GM21717 (cell line): ENCODE measurements at regions not wholly inside any gene's neighbourhood (a gene's known extent, or its start where the extent isn't known, plus 50 kb on each side); places are given as distances from the start of the nearest gene placed in this dataset.

Experiments used
- ATAC-seq: cut with Tn5 transposase; IDR thresholded peaks from one replicate; pipeline ENCODE4 v1.9.1; 2021; ENCODE audit warnings: mild to moderate bottlenecking, moderate library complexity; ENCODE audit not compliant: unreplicated experiment

GRCh38 chr10:78502210-78502936 lies 468.7 kb downstream of the RPS24 start:
- no peak for ATAC-seq

GRCh38 chr10:78504181-78504580 lies 470.5 kb downstream of the RPS24 start:
- ATAC-seq = no peak

- no peak for ATAC-seq
Observed at GRCh38 chr10:78505657-78506056, 472.0 kb downstream of the RPS24 start.

- no peak for ATAC-seq
Observed at GRCh38 chr10:78506614-78507013, 473.0 kb downstream of the RPS24 start.

- ATAC-seq = no peak
Observed at GRCh38 chr10:78507510-78508160, 474.0 kb downstream of the RPS24 start.

GRCh38 chr10:78508955-78509748 lies 475.5 kb downstream of the RPS24 start:
- ATAC-seq = no peak

- ATAC-seq = no peak
Observed at GRCh38 chr10:78510566-78511323, 477.1 kb downstream of the RPS24 start.

GRCh38 chr10:78511324-78512204 lies 477.9 kb downstream of the RPS24 start:
- no peak for ATAC-seq

GRCh38 chr10:78512205-78512550 lies 478.5 kb downstream of the RPS24 start:
- no peak for ATAC-seq

GRCh38 chr10:78513330-78513729 lies 479.7 kb downstream of the RPS24 start:
- no peak for ATAC-seq

- no peak for ATAC-seq
Observed at GRCh38 chr10:78513986-78514385, 480.3 kb downstream of the RPS24 start.

- no peak for ATAC-seq
Observed at GRCh38 chr10:78514459-78514858, 480.8 kb downstream of the RPS24 start.

GRCh38 chr10:78515038-78515872 lies 481.6 kb downstream of the RPS24 start:
- no peak for ATAC-seq

GRCh38 chr10:78515873-78516153 lies 482.1 kb downstream of the RPS24 start:
- ATAC-seq = no peak

GRCh38 chr10:78516236-78516635 lies 482.6 kb downstream of the RPS24 start:
- ATAC-seq = no peak

- ATAC-seq = no peak
Observed at GRCh38 chr10:78516756-78517155, 483.1 kb downstream of the RPS24 start.

GRCh38 chr10:78518224-78518623 lies 484.6 kb downstream of the RPS24 start:
- no peak for ATAC-seq

- ATAC-seq = no peak
Observed at GRCh38 chr10:78520737-78521430, 487.2 kb downstream of the RPS24 start.

GRCh38 chr10:78523453-78523852 lies 489.8 kb downstream of the RPS24 start:
- no peak for ATAC-seq
